Sigmoid colon (tissue), 3 donors: ENCODE measurements at regions not wholly inside any gene's neighbourhood (a gene's known extent, or its start where the extent isn't known, plus 50 kb on each side); places are given as distances from the start of the nearest gene placed in this dataset.

Experiments
- POLR2A ChIP-seq, 2 donors: fragments of 450-650 bp; IDR thresholded peaks; one replicate each; pipeline ENCODE4 v1.6.1; 2016; ENCODE audit warnings: antibody characterized with exemption in 2 of 2, mild to moderate bottlenecking in 2 of 2, moderate library complexity in 2 of 2
- TF ChIP-seq, protein P1 (sequence below), 4 experiments: fragments of 450-650 bp in 3 of 4; fragments of 200-600 bp in 1 of 4; IDR thresholded peaks; one replicate each; pipeline ENCODE4 v1.5.1; 2016 to 2019; ENCODE audit warnings: antibody characterized with exemption in 4 of 4, mild to moderate bottlenecking in 3 of 4, moderate library complexity in 2 of 4

GRCh38 chrX:26295425-26295824 is 79.5 kb downstream of the MAGEB5 start:
- no peak for TF ChIP-seq POLR2A (IDR thresholded peaks at IDR 0.05)
- TF ChIP-seq, protein P1, sequence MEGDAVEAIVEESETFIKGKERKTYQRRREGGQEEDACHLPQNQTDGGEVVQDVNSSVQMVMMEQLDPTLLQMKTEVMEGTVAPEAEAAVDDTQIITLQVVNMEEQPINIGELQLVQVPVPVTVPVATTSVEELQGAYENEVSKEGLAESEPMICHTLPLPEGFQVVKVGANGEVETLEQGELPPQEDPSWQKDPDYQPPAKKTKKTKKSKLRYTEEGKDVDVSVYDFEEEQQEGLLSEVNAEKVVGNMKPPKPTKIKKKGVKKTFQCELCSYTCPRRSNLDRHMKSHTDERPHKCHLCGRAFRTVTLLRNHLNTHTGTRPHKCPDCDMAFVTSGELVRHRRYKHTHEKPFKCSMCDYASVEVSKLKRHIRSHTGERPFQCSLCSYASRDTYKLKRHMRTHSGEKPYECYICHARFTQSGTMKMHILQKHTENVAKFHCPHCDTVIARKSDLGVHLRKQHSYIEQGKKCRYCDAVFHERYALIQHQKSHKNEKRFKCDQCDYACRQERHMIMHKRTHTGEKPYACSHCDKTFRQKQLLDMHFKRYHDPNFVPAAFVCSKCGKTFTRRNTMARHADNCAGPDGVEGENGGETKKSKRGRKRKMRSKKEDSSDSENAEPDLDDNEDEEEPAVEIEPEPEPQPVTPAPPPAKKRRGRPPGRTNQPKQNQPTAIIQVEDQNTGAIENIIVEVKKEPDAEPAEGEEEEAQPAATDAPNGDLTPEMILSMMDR (IDR thresholded peaks at IDR 0.05) = no peak
